NCI-H2171 (cell line): ENCODE measurements at regions not wholly inside any gene's neighbourhood (a gene's known extent, or its start where the extent isn't known, plus 50 kb on each side); places are given as distances from the start of the nearest gene placed in this dataset.
A peak's percentile ranks its signal among the peaks of the same experiment; 100 is the strongest.

Source experiments
- DNase-seq: peaks from one replicate; lab custom pipeline; 2025; lab: John Stamatoyannopoulos, UW

- DNase-seq: peak; percentile 24
These were observed 332.0 kb downstream of the PCDH18 start for GRCh38 chr4:137200322-137200721.

- DNase-seq: no peak
These were observed 333.5 kb downstream of the PCDH18 start for GRCh38 chr4:137198791-137199190.

GRCh38 chr4:137194670-137195069 lies 337.6 kb downstream of the PCDH18 start:
- no peak for DNase-seq

DNA sequence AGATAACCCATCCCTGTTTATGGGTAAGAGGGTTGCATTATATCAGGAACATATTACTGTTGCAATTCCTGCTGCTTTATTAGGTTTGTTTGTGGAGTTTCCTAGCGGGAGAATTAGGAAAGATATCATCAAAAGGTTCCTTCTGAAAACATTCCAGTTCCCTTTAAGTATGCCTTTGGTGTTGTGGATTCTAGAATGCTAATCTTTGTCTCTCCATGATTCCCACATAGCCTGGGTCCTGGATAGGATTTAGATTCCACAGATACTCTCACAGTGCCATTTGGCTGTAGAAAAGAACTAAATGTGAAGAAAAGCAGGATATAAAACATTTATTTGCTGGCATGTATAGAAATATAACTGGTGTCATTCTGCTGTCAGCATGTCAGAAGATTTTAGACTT lies 338.7 kb downstream of the PCDH18 start:
- no peak for DNase-seq

DNA sequence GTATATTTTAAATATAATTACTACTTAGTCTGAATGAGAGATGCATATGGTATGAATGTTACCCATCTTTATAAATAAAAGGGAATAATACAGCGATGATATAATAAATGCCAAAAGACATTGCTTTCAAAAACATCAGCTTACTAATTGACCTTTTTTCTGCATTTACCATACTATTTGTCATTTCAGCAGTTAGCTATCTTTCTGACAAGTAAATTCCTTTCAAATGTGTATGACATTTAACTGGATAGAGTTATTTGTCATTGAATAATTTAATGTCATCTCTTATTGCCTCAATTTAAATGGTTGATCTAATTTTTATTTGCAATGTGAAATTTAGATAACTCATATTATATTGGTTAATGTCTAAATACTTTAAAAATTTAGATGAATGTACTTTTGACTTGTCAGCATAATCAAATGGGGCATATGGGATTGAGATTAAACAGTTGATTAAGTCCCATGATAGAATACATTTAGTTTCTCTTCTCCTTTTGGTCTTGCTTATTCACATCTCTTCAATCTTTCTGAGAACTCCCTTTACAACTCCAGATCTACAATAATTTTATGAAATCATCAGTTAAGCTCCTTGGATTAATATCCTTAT lies 350.9 kb downstream of the PCDH18 start:
- no peak for DNase-seq

- DNase-seq: no peak
These were observed 351.9 kb downstream of the PCDH18 start for GRCh38 chr4:137180349-137180748.

GRCh38 chr4:137156807-137157206 lies 375.5 kb downstream of the PCDH18 start:
- no peak for DNase-seq

GRCh38 chr4:137156054-137156453 lies 376.2 kb downstream of the PCDH18 start:
- DNase-seq: no peak

DNA sequence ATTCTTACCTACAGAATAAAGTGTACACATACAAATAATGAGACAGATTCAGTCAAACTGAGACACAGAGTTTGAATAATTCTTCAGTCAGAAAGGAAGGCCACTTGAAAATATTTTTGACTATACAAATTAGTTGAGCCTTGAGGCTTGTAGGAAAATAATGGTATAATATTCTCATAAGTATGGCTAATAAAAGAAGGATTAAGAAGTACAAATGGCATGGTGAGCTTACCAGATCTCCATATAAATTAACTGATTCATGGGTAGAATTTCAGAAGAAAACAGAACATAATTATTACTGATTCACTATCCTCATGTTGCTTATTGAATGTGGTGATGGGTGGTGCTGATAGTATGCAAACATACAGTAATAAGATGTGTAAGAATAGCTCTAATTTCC lies 401.1 kb downstream of the PCDH18 start:
- no peak for DNase-seq

- DNase-seq: no peak
These were observed 402.4 kb downstream of the PCDH18 start for GRCh38 chr4:137129845-137130244.

DNA sequence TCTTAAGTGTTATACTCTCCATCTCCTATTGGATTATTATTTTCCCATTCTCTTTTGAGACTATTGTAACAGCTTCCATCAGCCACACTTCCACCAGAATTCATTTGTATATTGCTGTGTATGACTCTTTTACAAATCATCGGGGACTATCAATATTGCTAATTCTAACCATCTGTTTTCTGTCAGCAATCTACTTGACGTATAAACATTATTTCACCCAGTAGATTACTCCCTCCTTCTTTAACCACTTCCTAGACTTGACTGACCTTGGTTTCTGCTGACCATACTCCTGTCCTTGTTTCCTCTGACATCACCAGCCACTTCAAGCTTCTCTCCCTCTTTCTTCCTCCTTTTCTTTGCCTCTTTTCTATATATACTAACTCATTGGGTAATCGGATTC lies 402.9 kb downstream of the PCDH18 start:
- no peak for DNase-seq

DNA sequence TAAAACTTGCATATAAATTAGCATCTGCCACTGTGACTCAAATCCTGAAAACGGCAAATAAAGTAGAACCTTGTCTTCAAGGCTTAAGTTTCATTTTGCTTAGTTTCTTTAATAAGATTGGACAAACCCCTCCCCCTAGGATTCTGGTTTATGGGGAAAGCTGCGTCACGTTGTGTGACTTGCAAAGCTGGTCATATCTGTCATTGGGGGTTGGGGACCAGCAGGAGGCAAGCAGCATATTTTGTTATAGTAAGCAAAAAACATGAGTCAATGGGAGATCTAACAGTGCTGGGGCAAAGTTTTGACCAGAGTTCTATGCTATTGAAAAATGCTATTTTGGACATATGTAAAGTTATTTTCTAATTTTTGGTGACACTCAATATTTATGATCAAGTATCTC lies 407.3 kb downstream of the PCDH18 start:
- no peak for DNase-seq

- peak; percentile 12 for DNase-seq
These were observed 407.9 kb downstream of the PCDH18 start for GRCh38 chr4:137124278-137124932.

DNA sequence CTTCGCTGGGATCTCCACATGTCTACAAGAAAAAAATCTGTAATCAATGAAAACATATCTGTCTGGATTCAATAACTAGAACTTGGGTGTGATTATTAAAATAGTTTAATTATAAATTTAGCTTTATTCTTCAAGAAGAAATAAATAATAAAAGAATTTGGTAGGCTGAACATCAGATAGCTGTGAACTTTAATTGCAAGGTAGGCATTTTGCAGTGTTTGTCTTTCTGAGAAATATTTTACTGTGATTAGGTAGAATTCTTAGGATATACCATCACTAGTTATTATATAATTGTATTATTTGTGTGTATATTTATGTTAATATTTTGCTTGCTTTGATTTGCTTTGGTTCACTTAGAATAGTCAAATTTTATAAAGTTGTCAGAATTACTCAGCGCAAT lies 409.4 kb downstream of the PCDH18 start:
- DNase-seq: no peak

DNA sequence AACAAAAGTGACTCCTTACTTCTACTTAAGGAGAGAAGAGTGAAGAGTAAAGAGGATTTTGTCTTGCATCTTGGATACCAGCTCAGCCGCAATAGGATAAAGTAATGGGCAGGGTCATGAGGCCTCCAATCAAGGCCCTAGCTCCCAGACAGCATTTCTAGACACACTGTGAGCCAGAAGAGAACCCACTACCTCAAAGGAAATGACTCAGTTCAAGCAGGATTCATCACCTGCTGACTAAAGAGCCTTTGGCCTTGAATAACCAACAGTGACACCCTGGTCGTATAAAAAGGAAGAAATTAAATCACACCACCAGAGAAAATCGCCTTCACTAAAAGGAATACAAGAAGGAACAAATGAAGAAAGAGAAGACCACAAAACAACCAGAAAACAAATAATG lies 416.1 kb downstream of the PCDH18 start:
- DNase-seq: no peak

GRCh38 chr4:137106733-137107132 lies 425.6 kb downstream of the PCDH18 start:
- DNase-seq: no peak

- DNase-seq: no peak
These were observed 426.0 kb downstream of the PCDH18 start for GRCh38 chr4:137106287-137106686.

GRCh38 chr4:137090951-137091350 lies 441.3 kb downstream of the PCDH18 start:
- no peak for DNase-seq

DNA sequence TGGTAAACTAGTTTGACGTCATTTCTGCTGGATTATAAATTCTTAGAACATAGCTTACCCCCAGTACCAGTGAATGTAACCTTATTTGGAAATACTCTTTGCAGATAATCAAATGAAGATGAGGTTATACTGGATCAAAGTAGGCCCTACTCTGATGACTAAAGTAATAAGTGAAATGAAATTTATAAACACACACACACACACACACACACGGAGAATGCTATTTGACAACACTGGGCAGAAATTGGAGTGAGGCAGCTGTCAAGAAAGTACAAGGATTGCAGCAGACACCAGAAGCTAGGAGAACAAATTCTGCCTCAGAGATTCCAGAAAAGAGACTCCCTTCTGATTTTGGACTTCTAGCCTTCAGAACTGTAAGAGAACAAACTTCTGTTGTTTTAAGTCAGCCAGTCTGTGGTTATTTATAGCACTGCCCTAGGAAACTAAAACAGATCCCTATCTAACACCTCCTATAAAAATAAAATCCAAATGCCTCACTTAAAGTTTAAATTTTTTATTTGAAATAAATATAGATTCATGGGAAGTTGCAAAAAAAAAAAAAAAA lies 448.6 kb downstream of the PCDH18 start:
- no peak for DNase-seq

- no peak for DNase-seq
These were observed 450.2 kb downstream of the PCDH18 start for GRCh38 chr4:137082061-137082460.

DNA sequence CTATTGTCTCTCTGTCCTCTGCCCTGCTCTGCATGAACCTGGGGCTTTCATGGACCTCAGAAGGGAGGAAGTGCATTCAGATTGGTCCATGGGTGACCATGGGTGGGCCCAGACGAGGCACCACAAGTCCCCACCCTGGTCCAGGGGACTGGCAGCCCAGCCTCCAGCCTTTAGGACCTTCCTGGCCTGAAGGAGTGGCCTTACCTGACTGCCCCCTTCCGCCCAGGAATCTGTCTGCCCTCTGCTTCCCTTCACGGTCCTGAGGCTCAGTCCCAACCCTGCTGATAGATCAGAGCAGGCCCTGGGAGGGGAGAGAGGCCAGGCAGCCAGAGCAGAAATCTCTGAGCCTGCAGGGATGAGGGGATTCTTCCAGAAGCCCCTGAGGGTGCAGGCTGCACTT lies 455.4 kb downstream of the PCDH18 start:
- no peak for DNase-seq

GRCh38 chr4:137075586-137075985 lies 456.7 kb downstream of the PCDH18 start:
- no peak for DNase-seq

DNA sequence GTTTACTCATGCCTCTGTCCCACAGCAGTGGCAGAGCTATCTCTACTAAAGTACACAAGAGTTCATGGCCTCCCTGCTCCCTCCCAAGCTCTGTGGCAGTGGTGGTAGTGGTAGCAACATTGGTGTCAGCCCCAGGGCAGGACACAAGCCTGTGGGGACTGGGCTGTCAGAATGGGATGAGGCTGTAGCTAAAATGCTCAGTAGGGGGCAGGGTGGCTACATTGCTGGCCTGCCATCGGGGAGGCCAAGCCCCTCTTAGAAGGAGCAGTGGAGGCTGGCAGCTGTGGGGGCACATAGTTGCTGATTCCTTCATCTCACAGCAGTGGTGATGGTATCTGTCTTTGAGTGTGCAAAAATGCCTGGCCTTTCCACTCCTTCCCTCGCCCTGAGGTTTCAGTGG lies 461.7 kb downstream of the PCDH18 start:
- DNase-seq: no peak

DNA sequence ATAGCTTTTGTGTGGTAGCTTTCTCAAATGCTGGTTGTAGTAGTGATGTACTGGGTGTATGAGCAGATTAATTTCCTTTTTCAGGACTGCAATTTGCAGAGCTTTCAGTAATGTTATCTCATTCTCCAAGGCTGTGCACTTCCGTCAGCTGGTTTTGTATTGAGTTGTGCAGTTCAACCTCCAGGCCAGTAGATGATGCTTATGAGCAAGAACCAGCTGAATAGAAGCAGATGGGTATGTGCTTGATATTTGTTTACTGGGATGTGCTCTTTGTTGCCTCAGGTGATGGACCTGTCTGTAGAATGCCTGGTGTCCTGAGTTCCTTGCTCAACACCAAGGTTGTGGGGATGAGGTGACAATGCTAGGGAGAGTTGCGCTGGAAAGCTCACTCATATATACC lies 462.8 kb downstream of the PCDH18 start:
- no peak for DNase-seq
